ENCODE measurements at regions not wholly inside any gene's neighbourhood (a gene's known extent, or its start where the extent isn't known, plus 50 kb on each side); places are given as distances from the start of the nearest gene placed in this dataset.
A peak's percentile ranks its signal among the peaks of the same experiment; 100 is the strongest.

DNA sequence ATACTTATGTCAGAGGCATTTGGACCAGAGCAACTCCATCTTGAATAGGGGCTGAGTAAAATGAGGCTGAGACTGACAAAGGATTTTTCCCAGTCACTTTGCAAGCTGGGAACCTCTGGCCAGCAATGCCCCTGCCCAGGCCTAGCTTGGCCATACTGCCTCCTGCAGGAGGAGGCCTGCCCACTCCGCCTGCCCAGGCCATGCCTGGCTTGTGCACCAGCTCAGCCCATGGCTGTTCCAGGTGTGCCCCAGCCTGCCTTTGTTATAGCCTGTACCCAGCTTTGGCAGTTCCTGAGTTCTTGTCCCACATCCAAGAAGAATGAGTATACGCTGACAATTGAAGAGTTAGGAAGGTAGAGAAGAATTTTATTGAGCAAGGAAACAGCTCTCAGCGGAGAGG, 176.1 kb downstream of the AASDH start:
- H3K27ac Mint-ChIP-seq, result no peak overlapping the region
- H3K4me1 Mint-ChIP-seq (ENCODE audit: low read depth in 2 of 2), result no peaks in the 10 kb centered on the region
- H3K4me3 Mint-ChIP-seq, result no peak overlapping the region
- peak; percentile 31 to 55 for ATAC-seq
- peaks cover 0 to 2% of the 10 kb centered on the region in 2 donors for H3K27me3 Mint-ChIP-seq
- no peak for DNase-seq (ENCODE audit: low spot score)
- peaks cover 6% of the 10 kb centered on the region for H3K9me3 Mint-ChIP-seq
- H3K36me3 Mint-ChIP-seq, result no peaks in the 10 kb centered on the region

GRCh38 chr4:56210397-56210796, 176.9 kb downstream of the AASDH start:
- H3K9me3 Mint-ChIP-seq, result peaks cover 6% of the 10 kb centered on the region
- H3K27me3 Mint-ChIP-seq, result no peaks in the 10 kb centered on the region
- DNase-seq (ENCODE audit: low spot score), result no peak
- ATAC-seq, result no peak
- no peak overlapping the region for H3K27ac Mint-ChIP-seq
- no peaks in the 10 kb centered on the region for H3K4me1 Mint-ChIP-seq (ENCODE audit: low read depth in 2 of 2)
- no peak overlapping the region for H3K4me3 Mint-ChIP-seq
- H3K36me3 Mint-ChIP-seq, result no peaks in the 10 kb centered on the region

DNA sequence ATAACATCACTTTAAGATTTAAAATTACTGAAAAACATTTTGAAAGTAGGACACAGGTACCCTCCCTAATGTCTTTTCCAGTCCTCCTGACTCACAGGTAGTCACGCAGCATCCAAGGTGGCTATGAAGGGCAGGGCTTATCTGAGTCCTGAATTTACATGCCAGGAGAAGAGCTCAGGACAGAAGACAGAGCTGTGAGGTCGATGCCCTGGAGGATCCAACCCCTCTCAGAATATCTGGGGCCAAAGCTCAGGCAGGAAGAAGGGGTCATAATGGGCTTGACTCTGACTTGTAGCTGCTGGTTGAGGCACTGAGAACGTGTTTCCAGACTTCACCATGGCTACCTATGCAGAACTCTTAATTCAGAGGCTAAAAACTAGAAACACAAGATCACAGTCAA, 177.5 kb downstream of the AASDH start:
- Mint-ChIP-seq H3K36me3 (no peaks in the 10 kb centered on the region), H3K9me3 (peaks cover 6% of the 10 kb centered on the region), H3K4me3 (no peak overlapping the region), H3K4me1 (ENCODE audit: low read depth in 2 of 2) (no peaks in the 10 kb centered on the region), H3K27ac (no peak overlapping the region), H3K27me3 (no peaks in the 10 kb centered on the region)
- DNase-seq (ENCODE audit: low spot score), result no peak
- ATAC-seq, result no peak

DNA sequence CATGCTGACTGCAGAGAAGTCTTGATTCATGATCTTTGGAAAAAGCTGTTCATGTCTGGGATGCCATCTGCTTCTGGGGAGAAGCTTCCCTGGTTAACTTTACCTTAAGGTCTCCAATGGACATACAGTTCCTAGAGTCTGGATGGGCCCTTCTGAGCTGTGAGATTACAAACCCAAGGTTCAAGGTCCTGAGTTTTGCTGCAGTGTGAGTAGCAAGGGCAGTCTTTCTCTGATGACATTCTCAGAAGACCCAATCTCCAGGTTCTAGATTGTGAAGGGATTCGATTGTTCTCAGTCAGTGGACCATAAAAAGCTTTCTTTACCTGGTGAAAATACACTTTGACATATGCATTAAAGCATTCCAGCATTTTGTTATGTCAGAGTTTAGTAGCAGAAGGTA, 179.2 kb downstream of the AASDH start:
- ATAC-seq (no peak), DNase-seq (ENCODE audit: low spot score) (no peak)
- H3K4me1 Mint-ChIP-seq (ENCODE audit: low read depth in 2 of 2), result no peaks in the 10 kb centered on the region
- no peak overlapping the region for H3K27ac Mint-ChIP-seq
- peaks cover 6% of the 10 kb centered on the region for H3K9me3 Mint-ChIP-seq
- no peaks in the 10 kb centered on the region for H3K36me3 Mint-ChIP-seq
- H3K27me3 Mint-ChIP-seq, result peaks cover 0 to 10% of the 10 kb centered on the region in 2 donors
- no peak overlapping the region for H3K4me3 Mint-ChIP-seq

- Mint-ChIP-seq H3K27me3 (peaks cover 0 to 15% of the 10 kb centered on the region in 2 donors), H3K36me3 (no peaks in the 10 kb centered on the region), H3K9me3 (peaks cover 1% of the 10 kb centered on the region), H3K4me1 (ENCODE audit: low read depth in 2 of 2) (no peaks in the 10 kb centered on the region), H3K4me3 (no peak overlapping the region), H3K27ac (no peak overlapping the region)
- DNase-seq (ENCODE audit: low spot score) (no peak), ATAC-seq (no peak)
Measured at GRCh38 chr4:56206258-56206657, 181.0 kb downstream of the AASDH start.

- no peak for ATAC-seq
- Mint-ChIP-seq H3K27me3 (peaks cover 2 to 27% of the 10 kb centered on the region in 2 donors), H3K9me3 (no peaks in the 10 kb centered on the region), H3K4me1 (ENCODE audit: low read depth in 2 of 2) (no peaks in the 10 kb centered on the region), H3K36me3 (no peaks in the 10 kb centered on the region), H3K27ac (no peak overlapping the region), H3K4me3 (no peak overlapping the region)
- no peak for DNase-seq (ENCODE audit: low spot score)
Measured at GRCh38 chr4:56200275-56200674, 187.0 kb downstream of the AASDH start.

DNA sequence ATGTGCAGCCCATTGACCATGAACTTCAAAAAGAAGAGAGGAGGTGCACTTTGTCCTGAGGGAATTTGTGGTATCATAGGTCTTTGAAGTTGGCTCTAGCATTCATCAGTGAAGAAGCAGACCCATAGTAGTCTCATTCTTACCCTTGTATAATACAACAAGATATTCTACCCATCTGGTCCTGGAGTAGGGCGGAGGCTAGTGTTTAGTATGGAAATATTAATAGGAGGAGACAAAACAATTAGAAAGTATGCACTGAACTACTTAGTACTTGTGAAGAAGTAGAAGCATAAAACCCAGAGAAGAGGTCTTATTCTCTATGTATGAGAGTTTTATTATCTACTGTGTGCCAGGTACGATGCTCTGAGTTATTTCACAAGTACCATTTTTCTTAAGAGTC, 189.0 kb downstream of the AASDH start:
- no peak for ATAC-seq
- no peak for DNase-seq (ENCODE audit: low spot score)
- no peak overlapping the region for H3K4me3 Mint-ChIP-seq
- H3K4me1 Mint-ChIP-seq (ENCODE audit: low read depth in 2 of 2), result no peaks in the 10 kb centered on the region
- H3K27me3 Mint-ChIP-seq, result peaks cover 6 to 23% of the 10 kb centered on the region in 2 donors
- H3K27ac Mint-ChIP-seq, result no peak overlapping the region
- no peaks in the 10 kb centered on the region for H3K9me3 Mint-ChIP-seq
- H3K36me3 Mint-ChIP-seq, result no peaks in the 10 kb centered on the region

GRCh38 chr4:56197387-56197786, 189.9 kb downstream of the AASDH start:
- H3K27me3 Mint-ChIP-seq, result peaks cover 6 to 29% of the 10 kb centered on the region in 2 donors
- no peaks in the 10 kb centered on the region for H3K9me3 Mint-ChIP-seq
- DNase-seq (ENCODE audit: low spot score) (no peak), ATAC-seq (no peak)
- H3K36me3 Mint-ChIP-seq, result no peaks in the 10 kb centered on the region
- no peak overlapping the region for H3K27ac Mint-ChIP-seq
- H3K4me1 Mint-ChIP-seq (ENCODE audit: low read depth in 2 of 2), result no peaks in the 10 kb centered on the region
- H3K4me3 Mint-ChIP-seq, result no peak overlapping the region

- Mint-ChIP-seq H3K36me3 (no peaks in the 10 kb centered on the region), H3K9me3 (no peaks in the 10 kb centered on the region), H3K27me3 (peaks cover 6 to 25% of the 10 kb centered on the region in 2 donors), H3K27ac (no peak overlapping the region), H3K4me3 (no peak overlapping the region), H3K4me1 (ENCODE audit: low read depth in 2 of 2) (no peaks in the 10 kb centered on the region)
- ATAC-seq (no peak), DNase-seq (ENCODE audit: low spot score) (no peak)
Measured at GRCh38 chr4:56195025-56195424, 192.3 kb downstream of the AASDH start.

- H3K27me3 Mint-ChIP-seq, result peaks cover 4 to 18% of the 10 kb centered on the region in 2 donors
- no peak overlapping the region for H3K27ac Mint-ChIP-seq
- ATAC-seq (no peak), DNase-seq (ENCODE audit: low spot score) (no peak)
- no peak overlapping the region for H3K4me3 Mint-ChIP-seq
- no peaks in the 10 kb centered on the region for H3K9me3 Mint-ChIP-seq
- no peaks in the 10 kb centered on the region for H3K36me3 Mint-ChIP-seq
- H3K4me1 Mint-ChIP-seq (ENCODE audit: low read depth in 2 of 2), result no peaks in the 10 kb centered on the region
Measured at GRCh38 chr4:56191534-56191933, 195.8 kb downstream of the AASDH start.

DNA sequence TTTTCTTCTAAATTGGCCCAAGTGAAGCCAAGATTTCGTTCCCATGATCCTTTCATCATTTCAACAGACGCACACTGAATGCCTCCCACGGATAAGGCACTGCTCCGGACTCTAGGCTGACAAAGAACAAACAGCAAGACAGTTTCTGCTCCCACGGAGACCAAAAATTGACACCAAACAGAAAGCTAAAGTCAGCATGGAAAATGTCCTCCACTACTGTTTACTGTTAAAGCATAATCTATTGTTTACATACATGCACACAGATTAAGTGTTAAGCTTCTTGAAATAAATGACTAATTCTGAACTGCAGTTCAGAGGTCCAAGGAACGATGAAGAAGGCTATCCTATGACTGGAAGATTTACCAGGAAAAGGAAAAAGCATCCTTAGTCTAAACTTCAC, 199.6 kb downstream of the AASDH start:
- peaks cover 0 to 7% of the 10 kb centered on the region in 2 donors for H3K27me3 Mint-ChIP-seq
- no peak for DNase-seq (ENCODE audit: low spot score)
- no peaks in the 10 kb centered on the region for H3K9me3 Mint-ChIP-seq
- ATAC-seq, result no peak
- H3K36me3 Mint-ChIP-seq, result no peaks in the 10 kb centered on the region
- H3K27ac Mint-ChIP-seq, result no peak overlapping the region
- H3K4me1 Mint-ChIP-seq (ENCODE audit: low read depth in 2 of 2), result no peaks in the 10 kb centered on the region
- no peak overlapping the region for H3K4me3 Mint-ChIP-seq

GRCh38 chr4:56186808-56187523, 200.3 kb downstream of the AASDH start:
- Mint-ChIP-seq H3K4me1 (ENCODE audit: low read depth in 2 of 2) (no peaks in the 10 kb centered on the region), H3K27ac (no peak overlapping the region)
- ATAC-seq, result no peak

DNA sequence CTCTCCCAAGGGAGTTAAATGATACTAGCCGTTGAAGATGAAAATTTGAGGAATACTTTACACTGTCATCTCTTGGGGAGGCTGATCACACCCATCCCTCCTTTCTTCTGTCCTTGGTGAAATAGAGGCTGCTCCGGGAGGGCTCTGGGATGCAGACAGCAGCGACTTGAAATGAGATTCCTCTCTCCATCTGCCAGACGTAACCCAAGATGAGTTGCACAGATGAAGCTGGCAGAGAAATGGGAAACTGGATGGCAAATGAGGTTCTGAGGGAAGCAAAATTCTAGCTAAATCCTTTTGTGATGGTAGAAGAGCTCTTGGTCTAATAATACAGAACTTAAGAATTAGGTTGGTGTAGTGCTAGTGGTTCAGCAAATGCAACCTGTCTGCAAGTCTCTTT, 201.4 kb downstream of the AASDH start:
- Mint-ChIP-seq H3K4me1 (ENCODE audit: low read depth in 2 of 2) (peaks cover 3 to 7% of the 10 kb centered on the region in 2 donors), H3K27me3 (no peaks in the 10 kb centered on the region), H3K36me3 (no peaks in the 10 kb centered on the region), H3K4me3 (no peak overlapping the region), H3K27ac (no peak overlapping the region), H3K9me3 (no peaks in the 10 kb centered on the region)
- ATAC-seq (no peak), DNase-seq (ENCODE audit: low spot score) (no peak)

More at GRCh38 chr4:56186808-56187523, 200.3 kb downstream of the AASDH start:
- Mint-ChIP-seq H3K9me3 (no peaks in the 10 kb centered on the region), H3K4me3 (no peak overlapping the region), H3K27me3 (no peaks in the 10 kb centered on the region), H3K36me3 (no peaks in the 10 kb centered on the region)
- no peak for DNase-seq (ENCODE audit: low spot score)

- no peaks in the 10 kb centered on the region for H3K27me3 Mint-ChIP-seq
- H3K36me3 Mint-ChIP-seq, result no peaks in the 10 kb centered on the region
- no peak for DNase-seq (ENCODE audit: low spot score)
- no peak overlapping the region for H3K27ac Mint-ChIP-seq
- no peaks in the 10 kb centered on the region for H3K9me3 Mint-ChIP-seq
- H3K4me1 Mint-ChIP-seq (ENCODE audit: low read depth in 2 of 2), result peaks cover 5 to 8% of the 10 kb centered on the region in 2 donors
- no peak for ATAC-seq
- H3K4me3 Mint-ChIP-seq, result no peak overlapping the region
Measured at GRCh38 chr4:56184214-56184613, 203.1 kb downstream of the AASDH start.

Measured in natural killer cell treated with Interleukin-12 subunit alpha and Interleukin-12 subunit beta and Interleukin-15 and Interleukin-18, amount 100 ng/mL, for 72 hours (primary cell).